ENCODE measurements at regions not wholly inside any gene's neighbourhood (a gene's known extent, or its start where the extent isn't known, plus 50 kb on each side); places are given as distances from the start of the nearest gene placed in this dataset.

DNA sequence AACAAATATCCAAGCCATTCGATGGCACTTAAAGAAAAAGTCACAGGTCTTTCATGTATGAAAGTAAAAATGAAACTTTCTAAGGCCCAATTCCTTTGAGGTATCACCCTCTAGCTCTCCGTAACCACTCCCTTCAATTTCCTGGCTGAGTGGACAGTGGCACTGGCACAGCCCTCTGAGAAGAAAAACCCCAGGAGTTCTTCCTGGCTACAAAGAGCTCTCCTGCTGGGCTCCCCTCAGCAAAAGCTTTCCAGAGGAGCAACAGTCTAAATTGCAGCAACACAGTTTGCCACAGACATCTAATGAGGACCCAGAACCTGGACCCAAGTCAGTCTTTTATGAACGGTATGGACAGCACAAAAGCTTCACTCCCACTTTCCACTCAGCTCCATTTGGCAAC lies 71.8 kb downstream of the FUNDC1 start:
- DNase-seq (ENCODE audit: low spot score) = no peak

DNA sequence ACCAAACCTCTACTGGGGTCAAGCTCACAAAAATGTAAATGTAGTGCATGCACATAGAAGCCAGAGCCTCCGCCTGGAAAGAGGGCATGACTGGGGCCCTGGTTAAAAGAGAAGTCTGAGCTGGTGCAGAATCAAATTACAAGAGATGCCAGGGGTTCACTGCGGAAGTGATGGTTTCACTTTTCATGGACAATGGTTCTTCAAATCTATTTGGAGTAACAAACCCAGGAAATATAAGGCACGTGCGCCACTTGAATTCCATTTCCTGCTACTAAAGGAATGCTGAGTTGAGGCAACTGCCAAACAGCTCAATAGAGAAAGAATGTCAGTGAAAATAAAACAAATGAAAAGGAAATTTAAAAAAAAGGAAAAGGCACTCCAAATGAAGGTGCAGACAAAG lies 79.8 kb downstream of the FUNDC1 start:
- no peak for DNase-seq (ENCODE audit: low spot score)

DNA sequence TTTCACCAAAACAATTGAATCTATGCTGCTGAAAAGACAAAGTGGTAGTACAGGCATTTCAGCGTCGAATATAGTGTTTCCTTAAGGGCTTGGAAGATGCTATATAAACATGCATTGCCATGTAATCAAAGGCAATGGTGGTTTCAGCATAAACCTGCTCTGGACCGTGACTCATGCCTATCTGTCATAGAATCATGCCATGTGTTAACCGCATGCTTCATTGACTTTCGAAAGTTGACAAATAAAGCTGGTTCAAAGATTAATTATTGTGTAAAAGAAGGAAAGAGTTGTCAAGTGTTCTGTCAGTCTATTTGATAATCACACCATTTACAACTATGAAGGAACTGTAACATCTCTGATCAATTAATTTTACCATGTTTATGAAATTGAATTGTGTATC lies 83.2 kb downstream of the FUNDC1 start:
- no peak for DNase-seq (ENCODE audit: low spot score)

DNA sequence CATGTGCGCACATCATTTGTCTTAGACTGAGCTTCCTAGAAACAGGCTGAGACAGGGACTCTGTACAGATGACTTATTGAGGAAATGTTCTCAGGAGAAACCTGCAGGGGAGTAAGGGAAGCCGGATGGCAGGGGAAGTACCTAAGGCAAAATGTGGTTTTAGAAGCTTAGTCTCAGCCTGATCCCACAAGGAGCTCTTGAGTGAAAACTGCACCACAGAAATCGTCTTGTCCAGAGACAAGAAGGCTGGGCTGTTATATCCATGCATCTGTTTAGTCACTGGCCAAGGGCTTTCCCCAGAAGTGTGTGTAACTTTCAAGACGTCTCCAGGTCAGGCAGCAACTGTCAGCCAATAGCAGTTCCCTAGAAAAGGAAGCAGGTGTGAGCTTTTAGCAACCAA lies 86.0 kb downstream of the FUNDC1 start:
- no peak for DNase-seq (ENCODE audit: low spot score)

DNA sequence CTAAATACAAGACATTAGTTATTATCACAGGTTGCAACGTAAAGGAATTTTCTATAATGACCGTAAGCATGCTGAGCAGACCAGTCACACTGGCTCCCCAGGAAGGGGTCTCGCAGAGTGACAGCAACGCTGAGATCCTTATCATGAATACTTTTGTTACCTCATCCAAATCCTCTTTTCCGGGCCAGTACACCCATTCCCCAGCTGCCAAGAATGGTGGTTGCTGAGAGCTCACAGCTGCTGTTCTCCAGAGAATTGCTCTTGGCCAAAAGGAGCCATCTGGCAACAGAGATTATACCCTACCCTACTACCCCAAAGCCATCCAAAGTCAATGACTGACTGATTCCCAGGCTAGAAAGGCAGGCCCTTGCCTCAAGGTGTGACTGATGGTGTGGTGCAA lies 91.6 kb downstream of the FUNDC1 start:
- peak; percentile 57 for DNase-seq (ENCODE audit: low spot score)

DNA sequence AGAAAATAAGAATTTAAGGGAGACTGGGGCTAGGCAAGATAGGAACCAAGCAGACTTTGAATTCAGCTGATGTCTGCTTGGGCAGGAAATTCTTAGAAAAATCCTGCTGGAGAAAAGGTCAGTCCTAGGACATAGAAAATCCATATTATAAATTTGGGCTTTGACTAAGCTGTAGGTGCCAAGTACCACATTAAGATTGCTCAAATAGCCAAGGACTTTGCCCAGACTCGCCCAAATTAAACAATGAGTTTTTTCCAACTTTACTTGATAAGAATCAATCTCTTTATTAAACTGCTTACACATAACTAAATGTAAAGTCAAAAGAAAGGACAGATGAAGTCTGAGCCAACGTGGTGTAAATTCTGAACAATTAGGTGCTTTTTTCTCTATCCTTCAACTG lies 95.4 kb downstream of the FUNDC1 start:
- no peak for DNase-seq (ENCODE audit: low spot score)

DNA sequence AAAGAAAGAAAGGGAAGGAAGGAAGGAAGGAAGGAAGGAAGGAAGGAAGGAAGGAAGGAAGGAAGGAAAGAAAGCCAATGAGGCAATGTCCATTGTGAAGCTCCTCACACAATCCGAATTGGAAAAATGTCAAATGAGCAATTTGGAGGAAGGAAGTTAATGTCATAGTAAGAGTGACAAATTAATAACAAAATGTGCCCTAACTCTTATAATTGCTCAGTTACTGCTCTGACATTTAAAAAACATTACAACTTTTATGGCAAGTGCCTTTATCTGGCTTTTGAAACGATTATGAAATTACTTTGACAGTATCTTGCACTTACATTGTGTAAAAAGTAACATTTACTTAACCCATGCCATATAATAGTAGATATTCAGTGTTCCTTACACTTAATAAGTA lies 96.5 kb upstream of the EFHC2 start:
- DNase-seq (ENCODE audit: low spot score) = no peak

DNA sequence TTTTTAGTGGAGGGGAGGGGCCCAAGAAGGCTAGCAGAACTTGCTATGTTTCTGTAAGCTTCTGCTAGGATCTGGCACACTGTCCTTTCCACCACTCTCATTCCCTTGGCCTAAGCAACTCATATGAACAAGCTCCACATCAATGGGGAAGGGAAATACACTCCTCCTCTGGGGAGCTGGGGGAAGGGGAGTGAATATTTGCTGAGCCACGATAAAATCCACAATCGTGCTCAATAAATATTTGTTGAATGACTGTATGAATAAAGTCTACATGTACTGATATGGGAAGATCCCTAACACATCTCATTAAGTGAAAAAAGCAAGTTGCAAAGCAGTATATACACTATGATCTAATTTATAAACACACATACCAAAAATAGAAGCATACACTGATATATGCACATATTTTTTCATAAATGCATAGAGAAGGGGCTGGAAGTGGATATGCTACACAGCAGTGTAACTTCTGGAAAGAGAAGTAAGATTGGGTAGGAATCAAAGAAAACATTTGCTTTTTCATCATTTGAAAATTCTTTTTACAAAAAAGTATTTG lies 95.8 kb upstream of the EFHC2 start:
- DNase-seq (ENCODE audit: low spot score) = no peak

DNA sequence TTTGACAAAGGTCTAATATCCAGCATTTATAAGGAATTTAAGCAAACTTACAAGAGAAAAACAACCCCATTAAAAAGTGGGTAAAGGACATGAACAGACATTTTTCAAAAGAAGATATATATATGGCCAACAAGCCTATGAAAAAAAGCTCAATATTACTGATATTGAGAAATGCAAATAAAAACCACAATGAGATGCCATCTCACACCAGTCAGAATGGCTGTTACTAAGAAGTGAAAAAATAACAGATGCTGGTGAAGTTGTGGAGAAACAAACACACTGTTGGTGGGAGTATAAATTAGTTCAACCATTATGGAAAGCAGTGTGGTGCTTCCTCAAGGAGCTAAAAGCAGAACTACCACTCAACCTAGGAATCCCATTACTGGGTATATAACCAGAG lies 91.6 kb upstream of the EFHC2 start:
- no peak for DNase-seq (ENCODE audit: low spot score)

DNA sequence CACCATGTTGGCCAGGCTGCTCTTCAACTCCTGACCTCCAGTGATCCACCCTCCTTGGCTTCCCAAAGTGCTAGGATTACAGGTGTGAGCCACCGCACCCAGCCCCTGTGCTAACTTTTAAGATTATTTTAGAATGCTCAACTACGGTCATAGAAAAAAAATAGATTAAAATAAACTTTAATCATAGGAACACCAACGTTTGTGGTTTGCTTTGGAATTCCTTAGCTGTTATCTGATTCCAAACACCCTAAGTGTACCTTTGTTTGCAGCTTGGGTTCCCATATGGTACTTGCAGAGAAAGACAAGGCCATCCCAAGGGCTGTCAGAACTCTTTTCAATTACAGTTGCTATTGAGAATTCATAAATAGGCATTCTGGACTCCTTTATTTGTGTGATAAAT lies 90.1 kb upstream of the EFHC2 start:
- DNase-seq (ENCODE audit: low spot score) = no peak

DNA sequence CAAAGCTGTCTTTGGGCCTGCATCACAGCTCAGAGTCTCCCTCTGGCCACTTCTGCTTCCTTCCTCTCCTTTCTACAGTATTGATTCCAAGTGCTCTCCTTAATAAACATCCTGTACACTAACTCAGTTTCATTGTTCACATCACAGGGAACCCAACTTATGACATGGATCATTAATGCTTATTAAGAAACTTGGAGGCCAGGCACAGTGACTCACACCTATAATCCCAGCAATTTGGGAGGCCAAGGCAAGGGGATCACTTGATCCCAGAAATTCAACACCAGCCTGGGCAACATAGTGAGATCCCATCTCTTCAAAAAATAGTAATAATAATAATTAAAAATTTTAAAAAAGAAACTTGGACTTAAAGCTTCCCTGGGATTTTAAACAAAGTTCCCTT lies 89.2 kb upstream of the EFHC2 start:
- no peak for DNase-seq (ENCODE audit: low spot score)

DNA sequence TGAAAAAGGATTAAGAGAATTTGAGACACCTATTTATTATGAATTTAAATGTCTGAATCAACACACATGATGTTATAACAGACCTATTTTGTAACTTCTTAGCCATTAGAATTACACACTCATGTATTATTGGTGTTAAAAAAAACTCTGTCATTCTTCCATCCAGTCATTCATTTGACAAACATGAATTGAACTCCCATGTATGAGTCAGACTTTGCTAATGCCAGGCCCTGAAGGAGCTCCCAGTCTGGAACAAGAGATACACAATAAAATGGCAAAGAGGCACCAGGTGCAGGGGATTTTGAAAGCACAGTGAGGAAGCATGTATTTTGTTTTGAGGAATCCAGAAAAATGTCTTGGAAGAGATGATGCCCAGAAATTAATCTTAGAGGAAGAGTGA lies 87.7 kb upstream of the EFHC2 start:
- no peak for DNase-seq (ENCODE audit: low spot score)

DNA sequence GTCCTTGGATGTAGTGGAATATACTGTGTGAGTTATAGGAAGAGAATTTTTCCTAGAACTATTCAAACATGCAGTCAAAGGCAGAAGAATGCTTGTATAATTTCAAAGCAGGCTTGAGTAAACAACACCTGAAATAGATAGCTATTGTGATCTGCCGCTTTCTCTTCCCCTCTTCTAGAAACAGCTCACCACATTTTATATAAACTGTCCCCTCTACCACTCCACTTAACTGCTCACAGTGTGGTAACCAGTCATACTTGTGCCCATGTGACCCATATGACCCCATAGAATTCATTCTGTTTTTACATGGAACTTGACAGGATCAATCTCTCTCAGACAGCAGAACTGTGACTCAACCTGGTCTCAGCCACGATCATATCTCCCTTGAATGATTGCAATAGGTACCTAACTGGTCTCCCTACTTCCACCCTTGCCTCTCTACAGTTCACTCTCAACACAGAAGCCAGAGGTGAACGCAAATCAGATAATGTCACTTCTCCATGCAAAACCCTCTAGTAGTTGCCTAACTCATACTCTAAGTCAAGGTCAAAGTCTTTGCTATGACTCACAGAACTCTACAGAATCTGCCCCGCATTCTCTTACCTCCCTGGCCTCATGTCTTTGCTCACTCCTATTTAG lies 85.6 kb upstream of the EFHC2 start:
- DNase-seq (ENCODE audit: low spot score) = no peak

DNA sequence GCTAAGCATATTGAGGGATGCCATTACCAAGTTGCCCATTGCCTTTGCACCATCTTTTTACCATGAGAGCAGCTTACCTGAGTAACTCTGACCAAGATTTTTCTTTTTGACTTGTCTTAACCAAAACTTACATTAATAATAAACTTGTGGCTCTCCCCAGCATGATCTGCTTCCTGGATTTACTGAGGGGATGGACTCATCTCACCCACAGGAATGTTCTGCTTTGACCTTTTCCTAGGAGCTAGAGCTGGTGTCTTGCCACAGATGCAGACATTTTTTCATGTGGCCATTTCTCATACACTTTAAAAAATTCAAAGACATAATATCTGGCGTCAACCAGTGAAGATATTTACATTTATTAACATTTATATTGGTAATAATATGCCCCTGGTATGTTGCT lies 79.2 kb upstream of the EFHC2 start:
- no peak for DNase-seq (ENCODE audit: low spot score)

DNA sequence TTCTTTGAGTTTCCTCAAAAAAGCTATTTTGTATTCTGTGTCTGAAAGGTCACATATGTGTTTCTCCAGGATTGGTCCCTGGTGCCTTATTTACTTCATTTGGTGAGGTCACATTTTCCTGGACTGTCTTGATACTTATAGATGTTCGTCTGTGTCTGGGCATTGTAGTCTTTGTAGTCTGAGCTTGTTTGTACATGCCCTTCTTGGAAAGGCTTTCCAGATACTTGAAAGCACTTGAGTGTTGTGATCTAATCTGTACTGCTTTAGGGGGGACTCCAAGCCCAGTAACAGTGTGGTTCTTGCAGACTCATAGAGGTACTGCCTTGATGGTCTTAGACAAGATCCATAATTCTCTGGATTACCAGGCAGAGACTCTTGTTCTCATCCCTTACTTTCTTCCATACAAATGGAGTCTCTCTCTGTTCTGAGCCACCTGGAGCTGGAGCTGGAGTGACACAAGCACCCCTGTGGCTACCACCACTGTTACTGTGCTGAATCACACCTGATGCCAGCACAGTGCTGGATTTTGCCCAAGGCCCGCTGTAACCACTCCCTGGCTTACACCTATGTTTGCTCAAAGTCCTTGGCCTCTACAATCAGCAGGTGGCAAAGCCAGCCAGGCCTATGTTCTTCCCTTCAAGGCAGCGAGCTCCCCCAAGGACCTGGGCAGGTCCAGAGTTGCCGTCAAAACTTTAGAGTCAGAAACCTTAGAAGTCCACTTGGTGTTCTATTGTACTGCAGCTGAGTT lies 72.3 kb upstream of the EFHC2 start:
- no peak for DNase-seq (ENCODE audit: low spot score)

DNA sequence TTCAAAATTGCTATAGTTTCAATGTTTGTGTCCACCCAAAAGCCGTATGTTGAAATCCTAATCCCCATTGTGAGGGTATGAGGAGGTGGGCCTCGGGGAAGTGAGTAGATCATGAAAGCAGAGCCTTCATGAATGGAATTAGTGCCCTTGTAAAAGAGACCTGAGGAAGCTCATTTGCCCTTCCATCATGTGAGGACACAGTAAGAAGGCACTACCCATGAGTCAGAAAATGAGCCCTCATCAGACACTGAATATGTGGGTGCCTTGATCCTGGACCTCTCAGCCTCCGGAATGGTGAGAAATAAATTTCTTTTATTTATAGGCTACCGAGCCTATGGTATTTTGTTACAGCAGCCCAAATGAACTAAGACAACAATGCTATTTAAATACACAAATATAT lies 57.7 kb upstream of the EFHC2 start:
- no peak for DNase-seq (ENCODE audit: low spot score)

DNA sequence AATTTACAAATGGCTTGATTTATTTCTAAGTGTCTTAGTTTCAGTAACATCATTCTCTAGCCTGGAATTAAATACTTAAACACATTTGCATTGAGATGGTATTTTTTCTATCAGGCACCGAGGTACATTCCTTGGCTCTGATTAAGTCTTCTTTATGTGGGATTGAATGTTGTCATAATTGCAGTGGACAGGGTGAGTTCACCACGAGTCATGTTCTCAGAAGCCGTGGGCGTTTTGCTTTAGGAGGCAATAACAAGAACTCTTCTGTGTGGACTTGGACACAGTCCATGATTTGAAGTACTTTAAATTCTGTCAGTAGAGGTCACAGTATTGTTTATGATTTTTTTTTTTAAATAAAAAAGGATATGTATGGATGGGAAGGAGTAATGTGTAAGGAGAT lies 57.1 kb upstream of the EFHC2 start:
- no peak for DNase-seq (ENCODE audit: low spot score)

DNA sequence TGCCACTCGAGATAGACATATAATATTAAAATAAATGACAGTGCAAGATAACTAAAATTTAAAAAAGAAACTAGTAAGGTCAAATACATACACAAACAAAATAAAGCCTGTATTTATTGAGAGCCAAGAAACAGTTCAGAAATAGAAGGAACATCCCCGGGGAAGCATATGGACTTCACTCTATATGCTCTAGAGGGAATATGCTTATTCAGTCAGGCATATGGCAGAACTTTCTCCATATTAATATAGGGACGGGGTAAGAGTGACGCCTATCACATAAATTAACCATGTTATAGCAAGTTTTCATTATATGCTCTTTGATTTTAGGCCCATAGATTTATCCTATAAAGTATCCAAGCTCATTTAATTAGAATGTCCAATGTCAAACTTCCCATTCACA lies 56.7 kb upstream of the EFHC2 start:
- DNase-seq (ENCODE audit: low spot score) = no peak

All from D341Med (cell line).